DMS114 treated with DMSO at 0.1 percent for 48 hours (cell line): ENCODE measurements at regions not wholly inside any gene's neighbourhood (a gene's known extent, or its start where the extent isn't known, plus 50 kb on each side); places are given as distances from the start of the nearest gene placed in this dataset.

Experiments
- DNase-seq: peaks from one replicate; lab custom pipeline; 2025; ENCODE audit not compliant: unreplicated experiment; lab: John Stamatoyannopoulos, UW

- no peak for DNase-seq
Measured at GRCh38 chr20:20888266-20888656, 175.8 kb upstream of the RALGAPA2 start.

- DNase-seq, result no peak
Measured at GRCh38 chr20:20887593-20888265, 175.3 kb upstream of the RALGAPA2 start.

- no peak for DNase-seq
Measured at GRCh38 chr20:20881808-20882207, 169.4 kb upstream of the RALGAPA2 start.

- no peak for DNase-seq
Measured at GRCh38 chr20:20877079-20877478, 164.6 kb upstream of the RALGAPA2 start.

GRCh38 chr20:20875716-20876115 is 163.3 kb upstream of the RALGAPA2 start:
- DNase-seq, result no peak

- no peak for DNase-seq
Measured at GRCh38 chr20:20872428-20872827, 160.0 kb upstream of the RALGAPA2 start.

- DNase-seq, result no peak
Measured at GRCh38 chr20:20869161-20869775, 156.8 kb upstream of the RALGAPA2 start.

GRCh38 chr20:20864351-20865096 is 152.1 kb upstream of the RALGAPA2 start:
- DNase-seq, result peak; percentile 33

GRCh38 chr20:20860078-20860806 is 147.8 kb upstream of the RALGAPA2 start:
- DNase-seq, result peak; percentile 78

GRCh38 chr20:20859510-20859909 is 147.1 kb upstream of the RALGAPA2 start:
- no peak for DNase-seq

- DNase-seq, result no peak
Measured at GRCh38 chr20:20856956-20857355, 144.5 kb upstream of the RALGAPA2 start.

- DNase-seq, result no peak
Measured at GRCh38 chr20:20856306-20856705, 143.9 kb upstream of the RALGAPA2 start.

- no peak for DNase-seq
Measured at GRCh38 chr20:20851385-20851784, 138.9 kb upstream of the RALGAPA2 start.

GRCh38 chr20:20850407-20850806 is 138.0 kb upstream of the RALGAPA2 start:
- DNase-seq, result no peak

GRCh38 chr20:20849161-20849560 is 136.7 kb upstream of the RALGAPA2 start:
- DNase-seq, result no peak

GRCh38 chr20:20847814-20848213 is 135.4 kb upstream of the RALGAPA2 start:
- DNase-seq, result no peak

GRCh38 chr20:20843982-20844381 is 131.5 kb upstream of the RALGAPA2 start:
- DNase-seq, result no peak

- no peak for DNase-seq
Measured at GRCh38 chr20:20839771-20840170, 127.3 kb upstream of the RALGAPA2 start.

- peak; percentile 66 for DNase-seq
Measured at GRCh38 chr20:20837574-20838021, 125.2 kb upstream of the RALGAPA2 start.

- no peak for DNase-seq
Measured at GRCh38 chr20:20836836-20837235, 124.4 kb upstream of the RALGAPA2 start.

- no peak for DNase-seq
Measured at GRCh38 chr20:20835897-20836296, 123.5 kb upstream of the RALGAPA2 start.
